IMR-90 (cell line): ENCODE measurements at regions not wholly inside any gene's neighbourhood (a gene's known extent, or its start where the extent isn't known, plus 50 kb on each side); places are given as distances from the start of the nearest gene placed in this dataset.
A peak's percentile ranks its signal among the peaks of the same experiment; 100 is the strongest.

Experiments
- ATAC-seq: fragments of 200-7000 bp; cut with Tn5 transposase; 2 replicates; pipeline ENCODE4 v1.9.1; 2020; ENCODE audit warnings: low read depth, mild to moderate bottlenecking, moderate library complexity
- BruUV-seq: library from RNA; stranded (reverse); fragments of 400-500 nt; replicated peaks from 2 replicates; lab custom pipeline; 2021; lab: Mats Ljungman, UMichigan
- CTCF ChIA-PET: fragments of 300-600 bp; formaldehyde crosslinking; extraction: SDS; loops from one replicate; lab custom pipeline; 2021; ENCODE audit warnings: antibody characterized with exemption; lab: Yijun Ruan, JAX
- POLR2A ChIA-PET: fragments of 300-600 bp; sonication (Branson Sonifier 250); formaldehyde crosslinking; loops from one replicate; lab custom pipeline; 2022; ENCODE audit warnings: antibody characterized with exemption; ENCODE audit not compliant: unreplicated experiment; lab: Charles Lee
- DNase-seq: peaks from one replicate; pipeline ENCODE4 v3.0.0; 2013
- H2AFZ ChIP-seq: replicated peaks from 2 replicates; pipeline ENCODE3; 2013; ENCODE audit warnings: low read length, mild to moderate bottlenecking; ENCODE audit not compliant: poor library complexity
- H2AK5ac ChIP-seq: 2 replicates; pipeline ENCODE4 v1.6.1; 2013; ENCODE audit warnings: low read depth, low read length, inconsistent platforms
- H2AK9ac ChIP-seq: replicated peaks from 2 replicates; pipeline ENCODE3; 2013; ENCODE audit warnings: mild to moderate bottlenecking, low read depth, low read length, moderate library complexity; ENCODE audit not compliant: poor library complexity
- H2BK120ac ChIP-seq: 2 replicates; pipeline ENCODE4 v1.6.1; 2013; ENCODE audit warnings: low read depth, low read length, inconsistent platforms
- H2BK15ac ChIP-seq: 3 replicates; pipeline ENCODE4 v1.6.1; 2013; ENCODE audit warnings: low read depth, low read length, inconsistent platforms
- H2BK20ac ChIP-seq: 2 replicates; pipeline ENCODE4 v1.6.1; 2013; ENCODE audit warnings: low read depth, mild to moderate bottlenecking, inconsistent platforms, low read length, moderate library complexity
- H2BK5ac ChIP-seq: 2 replicates; pipeline ENCODE4 v1.6.1; 2013; ENCODE audit warnings: mild to moderate bottlenecking, low read depth, low read length, inconsistent platforms; ENCODE audit not compliant: poor library complexity, severe bottlenecking
- H3K14ac ChIP-seq: replicated peaks from 2 replicates; pipeline ENCODE4 v1.6.1; 2013; ENCODE audit warnings: low read depth, low read length, inconsistent platforms
- H3K18ac ChIP-seq: 2 replicates; pipeline ENCODE4 v1.6.1; 2013; ENCODE audit warnings: low read depth, low read length, control low read depth
- H3K23ac ChIP-seq: 2 replicates; pipeline ENCODE4 v1.6.1; 2013; ENCODE audit warnings: low read depth, low read length, inconsistent platforms
- H3K27ac ChIP-seq: 2 replicates; pipeline ENCODE4 v1.5.1; 2013; ENCODE audit warnings: mild to moderate bottlenecking, control low read depth, low read length; ENCODE audit not compliant: insufficient read depth
- H3K27me3 ChIP-seq: 2 replicates; pipeline ENCODE4 v1.6.1; 2013; ENCODE audit warnings: low read length; ENCODE audit not compliant: control insufficient read depth, insufficient read depth
- H3K36me3 ChIP-seq: 2 replicates; pipeline ENCODE4 v1.6.1; 2013; ENCODE audit warnings: low read length, mixed read lengths; ENCODE audit not compliant: control insufficient read depth, insufficient read depth
- H3K4ac ChIP-seq: 2 replicates; pipeline ENCODE4 v1.6.1; 2013; ENCODE audit warnings: low read depth, low read length, inconsistent platforms
- H3K4me1 ChIP-seq: 2 replicates; pipeline ENCODE4 v1.6.1; 2013; ENCODE audit warnings: low read length, mixed read lengths; ENCODE audit not compliant: control insufficient read depth, insufficient read depth
- H3K4me2 ChIP-seq: 2 replicates; pipeline ENCODE4 v1.6.1; 2013; ENCODE audit warnings: low read depth, mild to moderate bottlenecking, control low read depth, low read length, moderate library complexity
- H3K4me3 ChIP-seq: 2 replicates; pipeline ENCODE4 v1.5.1; 2013; ENCODE audit warnings: low read depth, mild to moderate bottlenecking, control low read depth, low read length, moderate library complexity; ENCODE audit not compliant: insufficient read depth
- H3K56ac ChIP-seq: 2 replicates; pipeline ENCODE4 v1.6.1; 2013; ENCODE audit warnings: low read length, inconsistent platforms; ENCODE audit not compliant: insufficient read depth; ENCODE audit errors: extremely low read depth
- H3K79me1 ChIP-seq, 2 experiments: 2 replicates each; pipeline ENCODE4 v1.6.1; 2013; ENCODE audit warnings: low read length in 2 of 2, inconsistent platforms in 1 of 2, low read depth in 1 of 2
- H3K9ac ChIP-seq: 2 replicates; pipeline ENCODE4 v1.6.1; 2013; ENCODE audit warnings: low read depth, low read length, control low read depth
- H3K9me1 ChIP-seq: 2 replicates; pipeline ENCODE4 v1.6.1; 2013; ENCODE audit warnings: low read length, inconsistent platforms; ENCODE audit not compliant: insufficient read depth
- H3K9me3 ChIP-seq: 2 replicates; pipeline ENCODE4 v1.6.1; 2013; ENCODE audit warnings: low read length; ENCODE audit not compliant: control insufficient read depth, insufficient read depth
- H4K20me1 ChIP-seq: 2 replicates; pipeline ENCODE4 v1.6.1; 2013; ENCODE audit warnings: low read length, inconsistent platforms; ENCODE audit not compliant: insufficient read depth
- H4K5ac ChIP-seq: 2 replicates; pipeline ENCODE4 v1.6.1; 2013; ENCODE audit warnings: mild to moderate bottlenecking, low read depth, low read length, control low read depth
- H4K8ac ChIP-seq, 2 experiments: 2 replicates each; pipeline ENCODE4 v1.6.1; 2013; ENCODE audit warnings: low read depth in 2 of 2, low read length in 2 of 2, control low read depth in 1 of 2, inconsistent platforms in 1 of 2
- H4K91ac ChIP-seq: 2 replicates; pipeline ENCODE4 v1.6.1; 2013; ENCODE audit warnings: low read depth, low read length, inconsistent platforms; ENCODE audit not compliant: insufficient read depth
- BHLHE40 ChIP-seq: fragments of 150-350 bp; IDR thresholded peaks from 2 replicates; pipeline ENCODE4 v1.6.1; 2016; ENCODE audit warnings: mild to moderate bottlenecking, low read depth, low read length
- CEBPB ChIP-seq: IDR thresholded peaks from 2 replicates; pipeline ENCODE4 v1.6.1; 2012; ENCODE audit warnings: low read depth, low read length, improper control_type of control experiment
- FOS ChIP-seq: fragments of 150-350 bp; IDR thresholded peaks from 2 replicates; pipeline ENCODE4 v1.6.1; 2016; ENCODE audit warnings: low read depth, low read length
- NFE2L2 ChIP-seq: fragments of 150-350 bp; IDR thresholded peaks from 2 replicates; pipeline ENCODE4 v1.6.1; 2016; ENCODE audit warnings: low read depth, mild to moderate bottlenecking, low read length
- POLR2A ChIP-seq: IDR thresholded peaks from 2 replicates; pipeline ENCODE4 v1.6.1; 2012; ENCODE audit warnings: mild to moderate bottlenecking, low read depth, low read length
- RAD21 ChIP-seq: IDR thresholded peaks from 2 replicates; pipeline ENCODE4 v1.6.1; 2012; ENCODE audit warnings: low read length, improper control_type of control experiment
- WGBS, 2 experiments: methylation state at CpG; one replicate each; pipeline versions ENCODE4 v1.1.5 to v1.1.7; 2013; ENCODE audit warnings: missing lambda C conversion rate in 2 of 2; ENCODE audit not compliant: insufficient read length in 1 of 2; ENCODE audit errors: extremely low coverage in 2 of 2; 5-methylcytosine and 5-hydroxymethylcytosine counted together
- dilution Hi-C: fragments of 300-500 bp; cut with HindIII; formaldehyde crosslinking; loops from one replicate; pipeline ENCODE4 v1.14.3; 2018; ENCODE audit warnings: low sequenced_read_pairs; ENCODE audit not compliant: unreplicated experiment
- in situ Hi-C: fragments of 300-500 bp; cut with MboI; formaldehyde crosslinking; loops from 3 replicates; pipeline ENCODE4 v1.14.3; 2019; ENCODE audit warnings: low sequenced_read_pairs, inconsistent platforms, mixed read lengths
- intact Hi-C: fragments of 100-400 bp; cut with micrococcal nuclease; formaldehyde crosslinking; loops from 2 replicates; pipeline ENCODE4 v1.10.0; 2022
- TF ChIP-seq, protein P1 (sequence below): fragments of 150-350 bp; IDR thresholded peaks from 2 replicates; pipeline ENCODE4 v1.6.1; 2016; ENCODE audit warnings: low read depth, mild to moderate bottlenecking, low read length, moderate library complexity, borderline replicate concordance

DNA sequence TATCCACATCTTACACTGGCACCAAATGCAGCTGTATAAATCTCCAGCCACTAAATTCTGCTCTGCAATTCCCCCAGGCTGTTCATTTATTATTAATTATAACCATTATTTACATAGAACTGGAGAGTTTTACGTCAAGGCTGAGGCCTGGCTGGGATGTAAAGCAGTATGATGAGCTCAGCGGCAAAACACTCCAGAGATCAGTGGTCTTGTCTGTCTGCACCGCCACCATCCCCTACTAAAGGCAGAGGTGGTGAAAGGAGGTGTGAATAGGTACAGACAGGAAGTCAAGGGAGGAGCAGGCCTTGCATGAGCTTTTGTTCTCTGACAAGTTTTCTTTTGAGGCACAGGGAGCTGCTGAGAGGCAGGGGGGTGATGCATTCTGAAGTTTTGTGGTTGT lies 159.9 kb upstream of the PCSK2 start:
- no peak overlapping the region for H3K27ac ChIP-seq
- H4K5ac ChIP-seq: no peak overlapping the region
- H2BK15ac ChIP-seq: no peak overlapping the region
- intact Hi-C loops: no loop called here
- ChIA-PET POLR2A (no interaction called here), CTCF (no interaction called here)
- H2BK120ac ChIP-seq: no peak overlapping the region
- H4K20me1 ChIP-seq: no peaks in the 10 kb centered on the region
- no peaks in the 10 kb centered on the region for H3K79me1 ChIP-seq
- H3K27me3 ChIP-seq: no peaks in the 10 kb centered on the region; the same call in none of the 2 replicates
- no peak overlapping the region for H3K23ac ChIP-seq
- no TSS peak for BruUV-seq
- H2AK5ac ChIP-seq: no peak overlapping the region
- dilution Hi-C loops: no loop called here
- no peak overlapping the region for H3K18ac ChIP-seq
- H3K56ac ChIP-seq: no peak overlapping the region
- in situ Hi-C loops: no loop called here
- ATAC-seq: no peak; the same call in 1 of the 2 replicates
- no peak overlapping the region for H3K4me3 ChIP-seq
- H3K9me1 ChIP-seq: no peaks in the 10 kb centered on the region
- H3K36me3 ChIP-seq: no peaks in the 10 kb centered on the region
- no peak overlapping the region for H4K8ac ChIP-seq
- peak; percentile 4 for DNase-seq
- TF ChIP-seq BHLHE40: no peak
- TF ChIP-seq CEBPB: no peak
- no peak for TF ChIP-seq RAD21
- no peak for TF ChIP-seq NFE2L2
- TF ChIP-seq, protein P1, sequence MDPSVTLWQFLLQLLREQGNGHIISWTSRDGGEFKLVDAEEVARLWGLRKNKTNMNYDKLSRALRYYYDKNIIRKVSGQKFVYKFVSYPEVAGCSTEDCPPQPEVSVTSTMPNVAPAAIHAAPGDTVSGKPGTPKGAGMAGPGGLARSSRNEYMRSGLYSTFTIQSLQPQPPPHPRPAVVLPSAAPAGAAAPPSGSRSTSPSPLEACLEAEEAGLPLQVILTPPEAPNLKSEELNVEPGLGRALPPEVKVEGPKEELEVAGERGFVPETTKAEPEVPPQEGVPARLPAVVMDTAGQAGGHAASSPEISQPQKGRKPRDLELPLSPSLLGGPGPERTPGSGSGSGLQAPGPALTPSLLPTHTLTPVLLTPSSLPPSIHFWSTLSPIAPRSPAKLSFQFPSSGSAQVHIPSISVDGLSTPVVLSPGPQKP: no peak
- TF ChIP-seq FOS: no peak
- TF ChIP-seq POLR2A: no peak
- no peak overlapping the region for H2BK5ac ChIP-seq
- no peak overlapping the region for H2AFZ ChIP-seq
- no peak overlapping the region for H3K14ac ChIP-seq
- H3K9me3 ChIP-seq: no peaks in the 10 kb centered on the region
- no peak overlapping the region for H3K4ac ChIP-seq
- H4K91ac ChIP-seq: no peak overlapping the region
- H3K4me1 ChIP-seq: no peaks in the 10 kb centered on the region; the same call in 1 of the 2 replicates
- H2BK20ac ChIP-seq: no peak overlapping the region
- H2AK9ac ChIP-seq: no peak overlapping the region
- H3K4me2 ChIP-seq: no peak overlapping the region
- no peak overlapping the region for H3K9ac ChIP-seq
- WGBS, 2 experiments: no CpG with 5 or more reads among the region's 3 CpGs
